ENCODE measurements at regions not wholly inside any gene's neighbourhood (a gene's known extent, or its start where the extent isn't known, plus 50 kb on each side); places are given as distances from the start of the nearest gene placed in this dataset.
"Not testable (repeated sequence)": the region's sequence is repeated elsewhere in the genome, so short reads cannot be mapped to it uniquely, and the experiment has no call there.

DNA sequence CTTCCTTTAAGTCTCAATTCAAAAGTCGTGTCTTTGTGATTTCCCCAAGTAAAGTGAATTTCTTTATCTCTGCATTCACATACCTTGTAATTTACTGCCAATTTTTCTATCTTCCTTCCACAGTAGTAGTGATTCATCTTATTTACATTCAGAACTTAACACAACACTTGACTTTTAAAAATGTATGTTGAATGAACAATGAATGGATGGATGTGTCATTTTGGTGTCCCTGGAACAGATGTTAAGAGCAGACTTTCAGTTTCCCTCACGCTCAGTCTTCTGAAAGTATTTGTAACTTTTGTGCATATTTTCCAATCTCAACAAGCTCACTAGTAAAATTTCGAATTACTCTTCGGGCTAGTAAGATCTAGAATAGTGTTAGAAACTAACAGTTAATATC, 352.0 kb downstream of the HHIPL2 start:
- H3K36me3 ChIP-seq (ENCODE audit: control insufficient read depth in 1 of 2, insufficient read depth in 2 of 2, low read length in 2 of 2) = no peaks in the 10 kb centered on the region
- H3K27me3 ChIP-seq (ENCODE audit: low read depth, low read length) = no peaks in the 10 kb centered on the region
- no peaks in the 10 kb centered on the region for H3K9me3 ChIP-seq (ENCODE audit: control insufficient read depth in 1 of 2, low read length in 2 of 2)
- H3K4me3 ChIP-seq (ENCODE audit: low read depth in 1 of 2, low read length in 2 of 2) = no peak overlapping the region
- H3K4me1 ChIP-seq (ENCODE audit: control insufficient read depth in 1 of 2, insufficient read depth in 2 of 2, low read length in 2 of 2) = no peaks in the 10 kb centered on the region
- H3K27ac ChIP-seq (ENCODE audit: low read length) = no peak overlapping the region

GRCh38 chr1:222189218-222189617, 358.7 kb downstream of the HHIPL2 start:
- Histone ChIP-seq H3K27ac (ENCODE audit: low read length) (no peak overlapping the region), H3K27me3 (ENCODE audit: low read depth, low read length) (no peaks in the 10 kb centered on the region), H3K9me3 (ENCODE audit: control insufficient read depth in 1 of 2, low read length in 2 of 2) (no peaks in the 10 kb centered on the region), H3K4me1 (ENCODE audit: control insufficient read depth in 1 of 2, insufficient read depth in 2 of 2, low read length in 2 of 2) (no peaks in the 10 kb centered on the region), H3K36me3 (ENCODE audit: control insufficient read depth in 1 of 2, insufficient read depth in 2 of 2, low read length in 2 of 2) (no peaks in the 10 kb centered on the region), H3K4me3 (ENCODE audit: low read depth in 1 of 2, low read length in 2 of 2) (no peak overlapping the region)

DNA sequence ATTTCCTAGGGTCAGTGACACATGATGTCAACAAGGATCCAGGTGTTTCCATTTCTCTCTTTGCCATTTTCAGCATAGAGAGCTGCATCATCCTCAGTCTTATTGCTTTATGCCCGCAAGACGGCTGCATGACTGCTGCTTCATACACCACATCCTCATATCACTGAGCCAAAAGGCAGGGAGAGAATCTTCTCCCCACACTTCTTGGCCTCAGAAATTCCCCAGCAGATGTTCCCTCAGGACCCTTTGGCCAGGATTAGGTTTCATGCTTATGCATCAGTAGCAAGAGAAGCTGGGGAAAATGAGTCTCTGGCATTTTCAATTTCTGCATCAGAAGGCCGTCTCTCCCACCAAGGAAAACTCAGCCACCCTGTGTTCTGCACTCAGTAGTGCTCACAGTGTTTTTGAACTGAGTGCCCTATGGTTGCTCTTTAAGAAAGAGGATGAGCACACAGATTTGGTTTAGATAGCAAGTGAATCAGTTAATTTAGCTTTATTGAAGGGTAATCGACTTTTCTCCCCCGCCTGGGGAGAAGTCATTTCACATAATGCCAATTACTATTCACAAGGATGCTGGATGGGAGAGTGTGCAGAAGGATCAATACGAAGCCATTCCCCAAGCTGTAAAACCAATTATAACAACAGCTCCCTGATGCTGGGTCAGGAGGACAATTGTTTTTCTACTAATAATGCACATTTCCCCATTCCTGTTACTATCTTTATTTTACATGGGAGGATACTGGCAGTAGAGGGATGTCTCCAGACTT, 360.2 kb downstream of the HHIPL2 start:
- no peaks in the 10 kb centered on the region for H3K27me3 ChIP-seq (ENCODE audit: low read depth, low read length)
- H3K36me3 ChIP-seq (ENCODE audit: control insufficient read depth in 1 of 2, insufficient read depth in 2 of 2, low read length in 2 of 2) = no peaks in the 10 kb centered on the region
- no peaks in the 10 kb centered on the region for H3K4me1 ChIP-seq (ENCODE audit: control insufficient read depth in 1 of 2, insufficient read depth in 2 of 2, low read length in 2 of 2)
- no peak overlapping the region for H3K27ac ChIP-seq (ENCODE audit: low read length)
- H3K9me3 ChIP-seq (ENCODE audit: control insufficient read depth in 1 of 2, low read length in 2 of 2) = no peaks in the 10 kb centered on the region
- no peak overlapping the region for H3K4me3 ChIP-seq (ENCODE audit: low read depth in 1 of 2, low read length in 2 of 2)

DNA sequence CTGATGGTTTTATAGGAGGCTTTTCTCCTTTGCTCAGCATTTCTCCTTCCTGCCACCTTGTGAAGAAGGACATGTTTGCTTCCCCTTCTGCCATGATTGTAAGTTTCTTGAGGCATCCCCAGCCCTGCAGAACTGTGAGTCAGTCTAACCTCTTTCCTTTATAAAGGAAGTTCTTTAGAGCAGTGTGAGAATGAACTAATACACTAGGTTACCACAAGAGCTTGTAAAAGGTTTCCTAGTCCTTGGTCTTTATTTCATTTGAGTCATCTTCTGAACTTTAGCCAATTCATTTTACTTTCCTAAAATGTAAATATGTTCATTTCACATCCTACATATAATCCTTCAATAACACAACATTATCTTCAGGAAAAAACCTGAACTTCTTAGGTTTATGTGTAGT, 365.3 kb downstream of the HHIPL2 start:
- Histone ChIP-seq H3K9me3 (ENCODE audit: control insufficient read depth in 1 of 2, low read length in 2 of 2) (no peaks in the 10 kb centered on the region), H3K4me3 (ENCODE audit: low read depth in 1 of 2, low read length in 2 of 2) (no peak overlapping the region), H3K27me3 (ENCODE audit: low read depth, low read length) (no peaks in the 10 kb centered on the region), H3K4me1 (ENCODE audit: control insufficient read depth in 1 of 2, insufficient read depth in 2 of 2, low read length in 2 of 2) (no peaks in the 10 kb centered on the region), H3K27ac (ENCODE audit: low read length) (no peak overlapping the region), H3K36me3 (ENCODE audit: control insufficient read depth in 1 of 2, insufficient read depth in 2 of 2, low read length in 2 of 2) (no peaks in the 10 kb centered on the region)

- H3K27me3 ChIP-seq (ENCODE audit: low read depth, low read length) = no peaks in the 10 kb centered on the region
- H3K27ac ChIP-seq (ENCODE audit: low read length) = no peak overlapping the region
- no peaks in the 10 kb centered on the region for H3K9me3 ChIP-seq (ENCODE audit: control insufficient read depth in 1 of 2, low read length in 2 of 2)
- H3K4me1 ChIP-seq (ENCODE audit: control insufficient read depth in 1 of 2, insufficient read depth in 2 of 2, low read length in 2 of 2) = no peaks in the 10 kb centered on the region
- no peak overlapping the region for H3K4me3 ChIP-seq (ENCODE audit: low read depth in 1 of 2, low read length in 2 of 2)
- no peaks in the 10 kb centered on the region for H3K36me3 ChIP-seq (ENCODE audit: control insufficient read depth in 1 of 2, insufficient read depth in 2 of 2, low read length in 2 of 2)
Measured at GRCh38 chr1:222181191-222181590, 366.7 kb downstream of the HHIPL2 start.

- not testable (repeated sequence) for H3K4me3 ChIP-seq (ENCODE audit: low read depth in 1 of 2, low read length in 2 of 2); H3K9me3 ChIP-seq (ENCODE audit: control insufficient read depth in 1 of 2, low read length in 2 of 2)
Measured at GRCh38 chr1:222177496-222177895, 370.4 kb downstream of the HHIPL2 start.

GRCh38 chr1:222171005-222171404, 376.9 kb downstream of the HHIPL2 start:
- Histone ChIP-seq H3K27ac (ENCODE audit: low read length) (no peak overlapping the region), H3K4me3 (ENCODE audit: low read depth in 1 of 2, low read length in 2 of 2) (no peak overlapping the region), H3K27me3 (ENCODE audit: low read depth, low read length) (no peaks in the 10 kb centered on the region)

More at GRCh38 chr1:222177496-222177895, 370.4 kb downstream of the HHIPL2 start:
- not testable (repeated sequence) for H3K27me3 ChIP-seq (ENCODE audit: low read depth, low read length); H3K36me3 ChIP-seq (ENCODE audit: control insufficient read depth in 1 of 2, insufficient read depth in 2 of 2, low read length in 2 of 2); H3K4me1 ChIP-seq (ENCODE audit: control insufficient read depth in 1 of 2, insufficient read depth in 2 of 2, low read length in 2 of 2); H3K27ac ChIP-seq (ENCODE audit: low read length)

GRCh38 chr1:222168621-222169020, 379.3 kb downstream of the HHIPL2 start:
- no peaks in the 10 kb centered on the region for H3K36me3 ChIP-seq (ENCODE audit: control insufficient read depth in 1 of 2, insufficient read depth in 2 of 2, low read length in 2 of 2)
- no peaks in the 10 kb centered on the region for H3K27me3 ChIP-seq (ENCODE audit: low read depth, low read length)
- H3K27ac ChIP-seq (ENCODE audit: low read length) = no peak overlapping the region
- no peak overlapping the region for H3K4me3 ChIP-seq (ENCODE audit: low read depth in 1 of 2, low read length in 2 of 2)
- H3K9me3 ChIP-seq (ENCODE audit: control insufficient read depth in 1 of 2, low read length in 2 of 2) = no peaks in the 10 kb centered on the region
- no peaks in the 10 kb centered on the region for H3K4me1 ChIP-seq (ENCODE audit: control insufficient read depth in 1 of 2, insufficient read depth in 2 of 2, low read length in 2 of 2)

More at GRCh38 chr1:222171005-222171404, 376.9 kb downstream of the HHIPL2 start:
- Histone ChIP-seq H3K36me3 (ENCODE audit: control insufficient read depth in 1 of 2, insufficient read depth in 2 of 2, low read length in 2 of 2) (no peaks in the 10 kb centered on the region), H3K4me1 (ENCODE audit: control insufficient read depth in 1 of 2, insufficient read depth in 2 of 2, low read length in 2 of 2) (no peaks in the 10 kb centered on the region), H3K9me3 (ENCODE audit: control insufficient read depth in 1 of 2, low read length in 2 of 2) (no peaks in the 10 kb centered on the region)

DNA sequence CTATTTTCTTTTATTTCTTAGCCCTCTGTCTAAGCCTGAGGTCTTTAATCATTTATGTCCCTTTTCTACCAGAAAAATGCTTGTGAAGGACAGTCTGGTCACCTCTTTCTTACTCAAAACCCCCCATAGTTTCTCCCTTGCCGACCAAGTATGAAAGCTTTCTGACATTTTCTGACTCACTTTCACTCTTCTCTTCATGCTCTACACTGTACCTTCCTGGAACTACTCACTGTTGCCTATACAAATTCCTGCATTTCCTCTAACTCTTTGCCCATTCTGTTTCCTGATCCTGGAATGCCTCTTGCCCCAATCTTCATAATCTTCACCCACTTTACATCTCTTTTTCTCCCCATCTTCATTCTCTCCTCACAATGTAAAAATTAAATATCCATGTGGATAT, 380.0 kb downstream of the HHIPL2 start:
- Histone ChIP-seq H3K4me1 (ENCODE audit: control insufficient read depth in 1 of 2, insufficient read depth in 2 of 2, low read length in 2 of 2) (no peaks in the 10 kb centered on the region), H3K9me3 (ENCODE audit: control insufficient read depth in 1 of 2, low read length in 2 of 2) (no peaks in the 10 kb centered on the region), H3K27ac (ENCODE audit: low read length) (no peak overlapping the region), H3K4me3 (ENCODE audit: low read depth in 1 of 2, low read length in 2 of 2) (no peak overlapping the region), H3K36me3 (ENCODE audit: control insufficient read depth in 1 of 2, insufficient read depth in 2 of 2, low read length in 2 of 2) (no peaks in the 10 kb centered on the region), H3K27me3 (ENCODE audit: low read depth, low read length) (no peaks in the 10 kb centered on the region)

DNA sequence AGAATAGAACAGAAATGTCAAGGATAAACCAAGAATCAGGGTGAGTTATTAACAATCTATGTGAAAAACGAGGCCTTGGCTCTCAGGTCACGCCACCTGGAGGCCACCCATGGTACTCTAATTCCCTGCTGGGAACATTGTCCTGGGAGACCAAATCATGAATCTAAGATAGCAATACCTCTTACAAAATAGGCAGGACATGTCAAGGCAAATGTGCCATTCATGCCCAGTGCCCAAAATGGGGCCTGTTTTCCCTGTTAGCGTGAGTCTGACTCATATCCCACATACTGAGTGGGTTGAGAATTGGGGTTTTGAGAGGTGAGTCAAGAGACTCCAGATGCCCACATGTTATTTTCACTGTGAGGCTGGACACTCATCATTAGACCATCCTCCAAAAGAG, 380.8 kb downstream of the HHIPL2 start:
- H3K4me3 ChIP-seq (ENCODE audit: low read depth in 1 of 2, low read length in 2 of 2) = no peak overlapping the region
- H3K4me1 ChIP-seq (ENCODE audit: control insufficient read depth in 1 of 2, insufficient read depth in 2 of 2, low read length in 2 of 2) = no peaks in the 10 kb centered on the region
- H3K27me3 ChIP-seq (ENCODE audit: low read depth, low read length) = no peaks in the 10 kb centered on the region
- no peaks in the 10 kb centered on the region for H3K9me3 ChIP-seq (ENCODE audit: control insufficient read depth in 1 of 2, low read length in 2 of 2)
- no peaks in the 10 kb centered on the region for H3K36me3 ChIP-seq (ENCODE audit: control insufficient read depth in 1 of 2, insufficient read depth in 2 of 2, low read length in 2 of 2)
- H3K27ac ChIP-seq (ENCODE audit: low read length) = no peak overlapping the region

DNA sequence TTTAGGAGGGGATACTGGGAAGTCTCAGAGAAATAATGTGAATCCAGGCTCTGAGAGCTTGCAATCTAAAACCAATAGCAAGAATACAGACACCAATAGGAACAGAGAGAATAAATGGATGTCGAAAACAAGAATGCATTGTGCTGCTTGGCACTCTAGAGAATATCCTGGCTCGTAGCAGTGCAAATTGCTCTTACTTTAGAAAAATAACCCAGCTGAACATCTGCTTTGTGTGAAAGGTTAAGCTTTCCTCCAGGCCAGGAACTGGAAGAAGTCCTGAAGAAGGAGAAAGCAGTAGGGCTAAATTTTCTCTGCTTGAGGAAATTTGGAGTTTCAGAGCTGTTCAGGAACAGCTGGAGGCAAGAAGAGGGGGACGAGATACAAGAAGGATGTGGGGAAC, 382.3 kb downstream of the HHIPL2 start:
- H3K4me1 ChIP-seq (ENCODE audit: control insufficient read depth in 1 of 2, insufficient read depth in 2 of 2, low read length in 2 of 2) = no peaks in the 10 kb centered on the region
- H3K9me3 ChIP-seq (ENCODE audit: control insufficient read depth in 1 of 2, low read length in 2 of 2) = no peaks in the 10 kb centered on the region
- H3K27ac ChIP-seq (ENCODE audit: low read length) = no peak overlapping the region
- H3K4me3 ChIP-seq (ENCODE audit: low read depth in 1 of 2, low read length in 2 of 2) = no peak overlapping the region
- no peaks in the 10 kb centered on the region for H3K27me3 ChIP-seq (ENCODE audit: low read depth, low read length)
- no peaks in the 10 kb centered on the region for H3K36me3 ChIP-seq (ENCODE audit: control insufficient read depth in 1 of 2, insufficient read depth in 2 of 2, low read length in 2 of 2)

DNA sequence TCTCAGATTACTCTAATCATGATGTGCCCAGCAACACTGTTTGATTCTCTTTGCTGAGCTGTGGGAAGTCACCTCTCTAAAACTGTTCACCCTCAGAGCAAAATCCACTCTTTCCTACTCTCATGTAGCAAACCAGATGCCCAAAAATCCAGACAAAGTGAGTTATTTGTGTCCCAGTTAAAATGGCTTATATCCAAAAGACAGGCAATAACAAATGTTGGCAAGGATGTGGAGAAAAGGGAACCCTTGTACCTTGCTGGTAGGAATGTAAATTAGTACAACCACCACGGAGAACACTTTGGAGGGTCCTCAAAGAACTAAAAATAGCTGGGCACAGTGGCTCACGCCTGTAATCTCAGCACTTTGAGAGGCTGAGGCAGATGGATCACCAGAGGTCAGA, 384.0 kb downstream of the HHIPL2 start:
- Histone ChIP-seq H3K27me3 (ENCODE audit: low read depth, low read length) (no peaks in the 10 kb centered on the region), H3K9me3 (ENCODE audit: control insufficient read depth in 1 of 2, low read length in 2 of 2) (no peaks in the 10 kb centered on the region), H3K36me3 (ENCODE audit: control insufficient read depth in 1 of 2, insufficient read depth in 2 of 2, low read length in 2 of 2) (no peaks in the 10 kb centered on the region), H3K4me3 (ENCODE audit: low read depth in 1 of 2, low read length in 2 of 2) (no peak overlapping the region), H3K4me1 (ENCODE audit: control insufficient read depth in 1 of 2, insufficient read depth in 2 of 2, low read length in 2 of 2) (no peaks in the 10 kb centered on the region), H3K27ac (ENCODE audit: low read length) (no peak overlapping the region)
